ENCODE measurements at regions not wholly inside any gene's neighbourhood (a gene's known extent, or its start where the extent isn't known, plus 50 kb on each side); places are given as distances from the start of the nearest gene placed in this dataset.
A peak's percentile ranks its signal among the peaks of the same experiment; 100 is the strongest.

DNA sequence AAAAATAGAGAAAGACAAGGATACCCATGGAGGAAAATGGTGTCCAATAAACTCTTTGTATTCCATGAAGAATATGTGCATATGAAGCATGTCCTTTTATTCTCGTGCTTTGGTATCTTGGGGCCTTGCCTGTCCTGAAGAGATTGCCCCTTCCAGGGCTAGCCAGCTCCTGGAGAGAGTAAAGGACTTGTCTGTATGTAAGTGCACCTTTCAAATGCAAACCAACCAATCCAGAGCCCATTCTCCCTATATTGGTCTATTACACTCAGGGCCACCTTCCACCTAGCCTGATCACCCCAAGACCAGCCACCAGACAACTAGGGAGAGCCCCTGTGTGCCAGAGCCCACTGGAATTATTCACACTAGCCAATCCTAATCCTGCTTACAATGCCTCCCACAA is 221.6 kb downstream of the CD83 start:
- no peak for DNase-seq

DNA sequence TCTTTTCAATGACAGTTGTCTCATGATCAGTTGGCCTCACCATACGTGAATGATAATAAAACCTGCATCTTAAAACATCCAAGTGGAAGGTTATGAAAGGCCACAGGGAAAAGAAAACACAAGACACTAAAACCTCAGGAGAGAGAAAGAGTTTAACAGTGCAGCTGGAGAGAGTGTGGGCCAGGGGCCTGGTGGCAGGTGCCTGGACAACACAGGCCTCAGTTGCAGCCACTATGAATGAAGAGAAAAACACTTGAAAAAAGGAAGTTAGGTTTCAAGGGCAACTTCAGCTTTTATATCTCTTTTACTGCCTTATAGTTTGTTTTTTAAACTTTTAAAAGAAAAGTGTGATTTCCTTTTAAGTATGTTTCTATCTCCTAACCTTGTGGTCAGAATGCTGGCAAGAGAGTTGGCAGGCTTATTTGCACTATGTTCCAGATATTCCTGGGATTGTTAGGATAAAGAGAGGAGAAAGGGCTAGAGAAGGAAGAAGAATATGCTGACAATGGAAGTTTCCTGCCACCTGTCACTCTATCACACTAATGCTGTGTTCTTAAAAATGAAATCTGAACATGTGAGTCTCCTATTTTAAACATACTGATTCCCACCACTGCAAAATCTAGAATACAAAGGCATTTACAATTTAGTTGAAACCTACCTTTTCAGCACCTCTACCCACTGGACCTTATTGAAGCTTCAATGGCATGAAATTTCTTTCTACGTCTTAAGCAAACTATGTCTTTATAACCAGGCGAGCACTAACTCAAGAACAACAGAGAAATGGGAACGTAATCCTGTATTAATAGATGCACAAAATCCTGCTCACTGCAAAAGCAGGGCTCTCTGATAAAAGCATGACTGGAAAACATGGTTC is 222.4 kb downstream of the CD83 start:
- peak; percentile 21 for DNase-seq

DNA sequence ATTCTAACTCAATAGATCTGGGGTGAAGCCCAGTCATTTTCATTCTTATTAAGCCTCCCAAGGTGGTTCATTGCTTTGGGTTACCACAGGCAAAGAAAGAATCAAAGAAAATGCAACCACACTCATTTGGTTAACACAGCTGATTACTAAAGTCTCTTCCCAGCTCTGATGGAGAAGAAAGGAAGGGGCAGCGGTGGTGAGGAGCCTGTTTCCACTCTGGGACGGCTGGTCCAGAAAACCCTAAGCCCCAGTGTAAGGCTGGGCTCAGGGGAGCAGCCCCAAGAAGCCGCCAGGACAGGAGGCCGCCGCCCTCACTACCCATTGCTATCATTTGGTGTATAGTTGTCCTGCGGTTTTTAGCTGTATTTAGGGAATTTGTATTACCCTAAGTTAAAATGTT is 226.9 kb downstream of the CD83 start:
- no peak for DNase-seq

DNA sequence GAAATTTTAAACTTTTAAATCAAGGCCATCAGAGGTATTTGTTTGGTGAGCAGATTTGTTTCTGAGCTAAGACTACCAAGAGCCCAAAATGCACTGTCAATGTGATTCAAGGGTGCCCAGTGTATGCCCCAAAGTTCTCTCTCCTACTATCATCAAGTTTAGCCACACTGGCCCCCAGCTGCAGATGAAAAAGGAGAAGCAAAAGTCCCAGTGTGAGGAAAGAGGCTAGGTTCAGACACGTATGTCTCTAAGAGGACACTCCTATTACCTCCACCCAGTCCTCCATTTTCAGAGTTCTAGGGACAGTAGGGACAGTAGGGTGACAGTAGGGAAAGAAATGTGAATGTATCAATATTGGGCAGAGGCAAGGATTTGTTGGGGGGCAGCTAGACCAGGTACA is 230.8 kb downstream of the CD83 start:
- peak; percentile 86 for DNase-seq

DNA sequence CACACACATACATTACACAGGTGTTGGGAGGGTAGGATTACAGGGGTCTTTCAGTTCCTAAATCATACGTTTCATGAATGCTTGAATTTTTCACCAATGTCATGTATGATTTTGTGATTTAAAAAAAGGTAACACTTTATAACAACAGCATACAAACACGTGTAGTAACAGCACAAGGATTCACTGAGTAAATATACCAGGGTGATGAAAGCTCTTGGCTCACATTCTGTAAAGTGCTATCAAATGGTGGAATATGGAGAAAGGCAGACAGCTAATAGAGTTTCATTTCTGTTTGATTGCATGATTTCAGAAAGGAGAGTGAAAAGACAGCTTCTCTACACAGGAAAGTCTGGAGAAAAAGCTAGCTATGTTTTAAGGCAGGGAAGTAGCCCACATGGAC is 231.9 kb downstream of the CD83 start:
- DNase-seq: peak; percentile 22

DNA sequence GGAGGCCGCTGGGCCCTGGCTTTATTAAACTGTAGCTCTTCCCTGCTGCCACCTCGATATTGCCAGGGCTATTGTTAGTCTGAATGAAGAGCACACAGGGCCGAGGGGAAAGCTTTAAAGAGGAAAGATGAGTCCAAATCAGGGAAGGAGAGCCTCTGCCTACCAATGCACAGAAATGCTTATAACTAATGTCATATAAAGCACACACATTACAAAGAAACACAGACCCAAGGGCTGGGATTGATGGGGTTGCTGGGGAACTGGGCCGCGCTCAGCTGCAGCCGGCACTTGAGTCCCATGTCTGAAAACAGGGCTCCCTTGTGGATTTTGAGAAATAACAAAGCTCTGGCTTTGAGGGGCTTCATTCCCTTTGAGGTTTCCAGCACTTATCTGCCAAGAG is 232.6 kb downstream of the CD83 start:
- DNase-seq: no peak

DNA sequence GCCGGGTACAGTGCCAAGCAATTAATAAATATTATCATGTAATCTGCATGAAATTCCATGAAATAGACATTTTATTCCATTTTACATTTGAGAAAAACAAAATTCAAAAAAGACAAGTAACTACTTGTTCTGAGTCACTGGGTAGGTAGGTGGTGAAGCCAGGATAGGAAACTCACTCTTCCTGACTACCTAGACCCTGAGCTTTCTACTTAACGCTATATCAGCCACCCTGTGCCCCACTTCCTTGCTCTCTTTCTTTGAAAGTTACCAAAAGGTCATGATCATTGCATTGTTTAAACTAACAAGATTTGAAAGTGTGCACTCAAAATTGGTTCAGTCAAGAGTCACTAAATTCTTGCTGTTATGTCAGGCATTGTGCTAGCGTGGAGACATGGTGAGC is 235.7 kb downstream of the CD83 start:
- DNase-seq: no peak

DNA sequence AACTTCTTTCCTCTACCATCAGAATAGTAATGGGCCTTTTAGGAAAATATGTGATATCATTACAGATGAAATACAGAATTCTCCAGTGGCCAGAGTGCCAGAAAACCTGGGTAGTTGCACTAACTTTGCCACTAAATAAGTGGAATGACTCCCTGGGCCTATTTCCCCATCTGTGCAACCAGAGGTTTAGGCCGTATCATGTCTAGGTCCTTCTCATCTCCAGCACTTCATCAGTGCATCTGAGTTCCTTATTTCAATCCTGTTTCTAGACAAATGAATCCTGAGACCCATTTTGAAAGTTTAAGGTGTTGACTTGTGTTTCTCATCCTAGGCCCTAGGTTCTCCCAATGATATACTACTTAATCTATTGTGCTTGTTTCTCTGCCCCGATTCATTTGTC is 236.2 kb downstream of the CD83 start:
- DNase-seq: peak; percentile 69

DNA sequence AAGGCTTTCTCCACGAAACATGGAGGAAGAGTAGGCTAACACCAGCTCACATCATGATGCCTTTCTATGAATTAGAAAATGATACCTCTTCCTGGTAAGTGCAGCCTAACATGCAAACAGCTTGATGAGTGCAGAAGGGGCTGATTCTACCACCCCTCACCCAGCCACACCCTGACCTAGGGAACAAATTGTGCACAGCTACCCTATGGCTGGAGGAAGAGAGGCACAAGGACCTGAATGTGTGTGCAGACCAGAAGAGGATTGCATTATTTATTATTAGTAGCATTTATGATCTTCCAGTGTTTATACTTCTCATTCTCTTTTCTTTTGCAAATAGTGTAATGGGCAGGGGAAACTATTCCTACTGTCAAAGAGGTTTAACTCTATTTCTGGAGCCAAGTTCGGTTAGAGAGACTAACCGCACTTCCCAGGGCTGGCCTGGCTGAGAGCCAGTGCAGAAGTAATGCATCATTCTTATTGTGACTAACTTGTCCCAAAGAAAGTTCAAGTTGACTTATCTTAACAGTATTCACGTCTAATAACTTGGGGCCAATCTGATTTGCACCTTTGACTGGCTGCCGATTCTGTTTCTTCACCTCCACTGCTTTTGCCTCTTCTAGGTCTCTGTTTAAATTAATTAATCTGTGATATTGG is 237.5 kb downstream of the CD83 start:
- DNase-seq: peak; percentile 95

DNA sequence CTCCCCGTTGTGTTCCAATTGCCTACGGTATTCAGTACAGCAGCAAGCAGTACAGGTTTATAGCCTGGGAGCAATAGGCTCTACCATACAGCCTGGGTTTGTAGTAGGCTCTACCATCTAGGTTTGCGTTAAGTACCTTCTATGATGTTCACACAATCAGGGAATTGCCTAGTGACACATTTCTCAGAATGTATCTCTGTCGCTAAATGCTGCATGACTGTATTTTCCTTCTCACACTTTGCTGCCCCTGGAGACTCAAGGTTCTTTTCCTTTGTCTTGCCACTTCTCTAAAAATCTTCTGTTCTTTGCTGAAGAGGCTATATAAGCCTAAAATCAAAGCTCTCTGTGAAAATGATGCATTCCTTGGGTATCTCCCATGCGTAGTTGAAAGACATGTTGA is 241.9 kb downstream of the CD83 start:
- DNase-seq: no peak

DNA sequence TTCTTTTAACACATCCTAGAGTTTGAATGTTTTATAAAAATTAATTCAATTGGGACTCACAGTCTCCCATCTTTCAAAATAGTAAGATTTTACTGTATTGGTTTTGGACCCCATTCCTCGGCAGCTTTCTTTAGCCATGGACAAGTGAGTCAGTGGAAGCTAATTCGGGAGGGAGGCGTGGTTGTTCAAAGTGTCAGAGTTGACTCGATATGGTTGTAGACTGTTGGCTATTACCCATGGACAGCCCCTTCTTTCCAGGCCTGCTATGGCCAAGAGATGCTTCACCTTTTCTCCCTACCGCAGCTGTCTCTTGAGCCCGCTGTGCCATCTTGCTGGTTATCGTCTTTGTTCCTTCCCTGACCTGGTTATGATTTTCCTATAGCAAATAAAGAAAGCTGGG is 243.0 kb downstream of the CD83 start:
- no peak for DNase-seq

DNA sequence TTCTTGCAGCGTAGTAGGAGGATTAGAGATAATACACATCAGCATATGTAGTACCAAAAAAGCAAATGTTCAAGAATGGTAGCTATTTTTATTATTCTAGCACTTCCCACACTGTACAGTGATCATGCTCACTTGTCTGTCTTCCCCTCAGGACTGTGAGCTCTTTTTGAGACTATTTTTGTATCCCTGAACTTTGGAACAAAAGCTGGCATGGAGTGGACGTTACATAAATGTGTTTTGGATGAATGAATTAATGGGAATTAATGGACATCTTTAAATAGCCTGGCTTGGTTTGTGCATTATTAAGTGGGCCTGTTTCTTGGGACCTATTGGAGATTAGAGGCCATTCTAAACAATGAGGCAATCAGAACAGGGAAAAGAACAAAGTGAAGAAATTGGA is 243.7 kb downstream of the CD83 start:
- DNase-seq: no peak

DNA sequence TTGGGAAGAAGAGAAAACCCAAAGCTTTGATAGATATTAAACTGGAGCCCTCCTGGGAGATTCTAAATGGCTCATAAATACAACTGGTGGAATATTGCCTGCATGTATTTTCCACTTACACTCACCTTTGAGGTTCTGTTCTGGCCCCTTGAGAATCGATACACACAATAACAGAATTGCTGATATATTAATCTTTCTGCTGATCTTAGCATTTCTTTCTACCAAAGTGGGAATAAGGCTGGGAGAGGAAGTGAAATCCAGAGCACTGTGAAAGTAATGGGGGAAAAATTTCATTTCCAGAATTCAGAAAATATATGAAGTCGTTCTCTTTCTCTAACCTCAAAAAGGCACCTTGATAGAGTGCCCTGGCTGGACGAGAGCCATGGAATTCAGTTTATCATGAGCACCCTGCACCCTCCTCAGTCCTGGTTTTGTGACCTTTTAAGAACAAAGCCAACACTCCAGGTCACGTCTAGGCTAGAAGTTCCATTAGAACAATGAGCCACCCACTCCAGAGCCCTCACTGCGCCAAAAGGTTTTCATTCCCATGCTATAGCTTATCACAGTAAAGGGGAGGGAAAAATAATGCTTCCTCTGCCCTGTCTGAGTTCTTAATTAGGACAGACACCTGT is 244.5 kb downstream of the CD83 start:
- no peak for DNase-seq

DNA sequence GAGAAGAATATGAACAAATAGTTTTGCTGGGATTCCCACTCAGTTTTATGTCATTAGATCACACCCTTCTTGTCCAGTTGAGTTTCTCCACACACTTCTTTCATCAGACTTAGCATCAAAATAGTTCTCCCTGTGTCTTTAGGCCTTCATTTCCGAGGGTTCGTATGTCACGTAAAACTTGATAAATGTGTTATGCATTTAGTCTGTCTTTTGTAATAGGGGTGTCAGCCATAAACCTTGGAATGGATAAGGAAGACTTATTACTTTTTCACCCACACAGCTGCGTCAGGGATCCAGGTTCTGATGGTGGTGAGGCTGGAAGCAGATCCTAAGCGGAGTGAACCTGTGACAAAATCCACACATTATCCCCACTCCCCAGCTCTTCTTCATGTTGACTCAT is 246.8 kb downstream of the CD83 start:
- DNase-seq: no peak

DNA sequence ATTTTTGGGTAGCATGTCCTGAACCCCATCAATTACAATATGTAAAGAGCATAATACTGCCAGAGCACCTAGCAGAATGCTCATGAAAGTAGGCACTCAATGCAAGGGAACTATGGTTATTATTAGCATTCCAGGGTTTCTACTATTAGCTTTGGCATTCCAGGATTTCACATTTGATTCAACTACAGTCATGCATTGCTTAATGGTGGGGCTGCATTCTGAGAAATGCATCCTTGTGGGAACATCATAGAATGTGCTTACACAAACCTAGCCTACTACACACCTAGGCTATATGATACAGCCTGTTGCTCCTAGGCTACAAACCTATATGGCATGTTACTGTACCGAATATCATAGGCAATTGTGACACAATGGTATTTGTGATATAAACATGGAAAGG is 247.8 kb downstream of the CD83 start:
- DNase-seq: no peak

DNA sequence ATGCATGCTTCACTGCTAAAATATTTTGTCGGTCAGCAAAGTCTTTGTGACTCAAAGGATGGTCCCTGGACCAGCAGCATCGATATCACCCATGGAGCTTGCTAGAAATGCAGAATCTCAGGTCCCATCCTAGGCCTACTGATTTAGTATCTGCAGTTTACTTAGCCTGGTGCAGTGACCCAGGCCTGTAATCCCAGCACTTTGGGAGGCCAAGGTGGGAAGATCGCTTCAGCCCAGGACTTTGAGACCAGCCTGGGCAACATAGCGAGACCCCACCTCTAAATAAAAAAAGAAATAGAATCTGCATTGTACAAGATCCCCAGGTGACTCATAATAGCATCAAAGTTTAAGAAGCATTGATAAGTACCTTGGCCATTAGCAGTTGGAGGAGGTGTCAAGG is 248.7 kb downstream of the CD83 start:
- DNase-seq: no peak

DNA sequence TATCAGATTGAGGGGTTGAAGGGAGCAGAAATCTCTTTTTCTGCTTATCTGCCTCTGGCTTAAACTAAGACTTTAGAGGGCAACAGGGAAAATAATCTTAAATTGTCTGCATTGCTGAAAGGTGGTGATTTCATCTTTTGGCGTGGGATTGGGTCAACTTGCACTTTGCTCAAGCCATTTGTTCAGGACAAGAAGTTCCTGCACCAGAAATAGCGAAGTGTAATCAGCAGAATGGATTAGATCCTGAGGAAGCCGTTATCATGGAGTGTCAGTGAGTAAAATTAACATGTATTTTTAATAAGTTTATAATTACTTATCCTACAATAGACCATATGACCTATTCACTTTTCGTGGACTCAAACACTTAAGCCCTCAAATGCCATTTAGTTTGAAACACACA is 249.3 kb downstream of the CD83 start:
- DNase-seq: no peak

DNA sequence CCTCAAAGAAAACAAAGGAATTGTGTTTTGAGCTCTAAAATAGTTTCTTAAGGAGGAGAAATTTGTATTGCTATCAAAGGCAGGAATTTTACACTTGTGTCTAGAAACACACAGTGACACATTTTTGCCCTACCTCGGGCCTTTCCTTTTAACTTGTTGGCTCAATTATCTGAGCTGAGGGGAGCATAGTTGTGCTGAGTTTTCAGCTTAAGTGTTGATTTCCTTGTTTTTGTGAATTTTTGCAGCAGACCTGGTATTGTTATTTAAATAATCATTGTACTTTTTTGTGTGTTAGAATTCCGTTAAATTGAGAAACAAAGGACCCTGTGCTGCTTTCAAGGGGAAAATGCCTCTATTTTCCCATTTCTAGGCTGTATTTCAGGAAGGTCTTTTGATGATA is 249.7 kb downstream of the CD83 start:
- no peak for DNase-seq

DNA sequence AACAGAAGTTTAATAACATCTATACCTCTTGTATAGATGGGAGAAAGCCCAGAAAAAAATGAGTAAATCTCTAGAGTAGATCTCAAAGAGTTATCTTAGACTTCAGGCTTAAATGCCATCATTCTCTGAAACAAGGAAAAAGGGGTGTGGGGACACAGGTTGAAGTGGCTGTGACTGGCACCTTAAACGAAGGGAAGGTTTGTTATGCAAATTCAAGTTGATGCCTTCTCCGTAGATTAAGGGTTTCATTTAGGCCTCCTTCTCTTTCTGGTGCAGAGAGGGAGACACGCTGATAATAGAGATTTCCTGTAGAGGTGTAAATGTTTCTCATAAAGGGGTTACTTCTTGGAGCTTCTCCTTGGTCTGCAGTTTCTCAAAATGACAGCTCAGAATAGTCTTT is 252.1 kb downstream of the CD83 start:
- DNase-seq: no peak

DNA sequence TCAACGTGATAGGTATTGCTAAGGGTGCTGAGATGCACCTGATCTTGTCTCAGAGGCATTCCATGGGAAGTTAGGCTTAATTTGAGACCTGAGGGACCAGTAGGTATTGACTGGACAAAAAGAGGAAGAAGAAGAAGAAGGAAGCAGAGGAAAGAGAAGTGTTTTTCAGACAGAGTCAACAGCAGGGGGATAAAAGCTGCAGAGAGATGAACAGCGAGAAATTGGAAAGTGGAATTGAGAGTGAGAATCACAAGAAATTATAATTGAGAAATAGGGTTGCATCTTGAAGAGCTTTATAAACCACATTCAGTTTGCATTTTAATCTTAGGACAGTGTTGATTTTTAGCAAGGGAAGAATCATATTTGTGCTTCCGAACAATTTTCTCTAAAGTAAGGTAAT is 254.0 kb downstream of the CD83 start:
- DNase-seq: peak; percentile 85

DNA sequence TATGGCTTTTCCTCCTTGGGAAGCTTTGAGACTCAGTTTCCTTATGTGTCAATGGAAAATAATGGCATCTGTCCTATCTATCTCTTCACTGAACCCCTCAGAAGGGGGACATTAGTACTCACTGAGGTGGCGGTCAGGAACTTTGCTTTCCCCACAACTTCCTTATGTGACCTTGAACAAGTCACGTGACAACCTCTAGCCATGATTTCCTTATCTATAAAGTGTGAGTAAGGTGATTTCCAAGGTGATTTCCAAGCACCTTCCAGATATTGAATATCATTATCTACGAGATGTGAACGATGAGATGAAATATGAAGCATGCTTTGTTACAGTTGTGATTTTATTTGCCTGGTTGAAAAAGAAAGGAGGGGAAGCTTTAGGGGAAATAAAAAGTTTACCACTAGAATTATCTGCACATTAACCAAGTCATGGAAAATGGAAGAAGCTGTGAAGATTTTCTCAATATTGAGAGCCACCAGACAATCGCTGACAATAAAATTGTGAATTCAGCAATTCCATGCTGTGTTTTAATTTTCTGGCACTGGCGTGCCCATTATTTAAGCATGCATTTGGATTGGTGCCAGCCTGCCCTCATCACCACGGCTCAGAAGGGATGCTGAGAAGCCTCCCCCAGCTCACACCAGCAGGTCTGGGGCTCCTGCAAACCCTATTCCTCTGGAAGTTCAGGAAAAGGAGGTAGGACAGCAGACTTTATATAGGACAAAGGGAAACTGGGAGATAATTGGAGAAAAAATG is 255.3 kb downstream of the CD83 start:
- DNase-seq: no peak

DNA sequence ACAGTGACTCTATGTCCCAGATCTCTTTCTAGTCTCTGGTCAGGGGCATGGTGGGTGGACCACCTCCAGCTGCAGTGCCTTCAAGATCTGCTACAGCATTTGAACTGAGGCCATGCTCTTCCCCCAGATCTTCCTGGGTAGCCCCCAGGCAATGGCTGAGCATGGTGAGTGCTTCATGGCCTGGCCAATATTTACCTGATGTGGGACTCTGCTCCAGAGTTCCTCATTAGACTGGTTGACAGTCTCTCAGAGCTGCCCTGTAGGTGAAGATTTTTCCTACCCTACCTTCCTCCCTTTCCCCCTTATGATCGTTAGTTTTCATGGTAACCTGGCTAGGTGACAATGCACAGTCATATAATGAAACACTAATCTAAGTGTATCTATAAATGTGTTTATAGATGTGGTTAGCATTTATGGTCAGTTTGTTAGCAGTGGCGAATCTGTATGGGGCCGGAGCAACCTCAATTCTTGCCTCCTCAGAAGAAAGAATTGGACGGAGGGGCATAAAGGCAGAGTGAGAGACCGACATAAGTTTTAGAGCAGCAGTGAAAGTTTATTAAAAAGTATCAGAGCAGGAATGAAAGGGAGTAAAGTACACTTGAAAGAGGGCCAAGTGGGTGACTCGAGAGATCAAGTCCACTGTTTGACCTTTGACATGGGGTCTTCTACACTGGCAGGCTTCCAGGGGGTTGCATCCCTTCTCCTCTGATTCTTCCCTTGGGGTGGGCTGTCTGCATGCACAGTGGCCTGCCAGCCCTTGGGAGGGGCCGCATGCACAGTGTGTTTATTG is 256.3 kb downstream of the CD83 start:
- no peak for DNase-seq

DNA sequence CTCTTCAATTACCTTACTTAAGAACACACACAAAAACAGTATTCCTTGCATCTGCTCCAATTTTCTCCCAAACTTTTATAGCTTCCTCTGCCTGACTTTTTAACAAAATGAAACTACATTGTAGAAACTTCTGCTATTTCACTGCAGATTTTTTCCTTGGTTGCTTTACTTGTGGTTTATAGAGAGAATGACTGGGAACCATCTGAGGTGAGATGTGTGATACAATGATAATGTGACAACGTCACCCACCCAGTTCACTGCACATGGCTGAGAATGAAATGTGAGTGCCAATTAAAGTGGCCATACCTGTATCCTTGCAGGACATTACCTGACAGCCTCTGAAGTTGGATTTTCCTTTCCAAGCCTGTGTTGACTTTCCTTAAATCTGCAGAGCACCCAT is 258.4 kb downstream of the CD83 start:
- peak; percentile 69 for DNase-seq
